Esophagus muscularis mucosa (tissue), 4 donors: ENCODE measurements at regions not wholly inside any gene's neighbourhood (a gene's known extent, or its start where the extent isn't known, plus 50 kb on each side); places are given as distances from the start of the nearest gene placed in this dataset.
"Not testable (repeated sequence)": the region's sequence is repeated elsewhere in the genome, so short reads cannot be mapped to it uniquely, and the experiment has no call there.

Experiments
- DNase-seq: peaks from one replicate; pipeline ENCODE4 v3.0.0-alpha.2; 2017; ENCODE audit errors: extremely low spot score
- H3K27ac ChIP-seq, 4 donors: fragments of 200-600 bp; sonication (generic); replicated peaks in 1 of 4; 1 replicate in 3 of 4; 2 replicates in 1 of 4; pipeline ENCODE4 v1.5.1; 2016 to 2019; ENCODE audit warnings: mild to moderate bottlenecking in 1 of 4
- H3K27me3 ChIP-seq, 4 donors: fragments of 200-600 bp; sonication (generic); one replicate each; pipeline versions ENCODE4 v1.5.1 to v1.6.0; 2016 to 2019
- H3K36me3 ChIP-seq, 4 donors: fragments of 200-600 bp; sonication (generic); one replicate each; pipeline ENCODE4 v1.5.1; 2016 to 2019
- H3K4me1 ChIP-seq, 4 donors: fragments of 200-600 bp; sonication (generic); one replicate each; pipeline ENCODE4 v1.5.1; 2016 to 2019
- H3K4me3 ChIP-seq, 4 donors: fragments of 200-600 bp; sonication (generic); 1 replicate in 2 of 4; 2 replicates in 2 of 4; pipeline ENCODE4 v1.5.1; 2016 to 2019; ENCODE audit warnings: mild to moderate bottlenecking in 4 of 4, moderate library complexity in 1 of 4
- H3K9me3 ChIP-seq, 4 donors: fragments of 200-600 bp; sonication (generic); 1 replicate in 3 of 4; 2 replicates in 1 of 4; pipeline ENCODE4 v1.5.1; 2016 to 2019
- EP300 ChIP-seq: sonication (generic); formaldehyde crosslinking; IDR thresholded peaks from one replicate; pipeline ENCODE4 v1.6.1; 2017; ENCODE audit warnings: antibody characterized with exemption
- POLR2A ChIP-seq: fragments of 450-650 bp; IDR thresholded peaks from one replicate; pipeline ENCODE4 v1.6.1; 2017; ENCODE audit warnings: antibody characterized with exemption, moderate library complexity, mild to moderate bottlenecking, low read depth
- POLR2AphosphoS5 ChIP-seq, 2 donors: sonication (generic); formaldehyde crosslinking; IDR thresholded peaks; one replicate each; pipeline ENCODE4 v1.6.1; 2017; ENCODE audit warnings: antibody characterized with exemption in 2 of 2
- WGBS: methylation state at CpG from one replicate; pipeline ENCODE4 v1.1.5; 2018; 5-methylcytosine and 5-hydroxymethylcytosine counted together
- intact Hi-C: fragments of 100-400 bp; cut with DNase I; formaldehyde crosslinking; loops from one replicate; pipeline ENCODE4 v1.15.1; 2023
- TF ChIP-seq, protein P1 (sequence below), 3 experiments: fragments of 200-600 bp in 2 of 3; fragments of 450-650 bp in 1 of 3; sonication (generic) in 2 of 3; IDR thresholded peaks; one replicate each; pipeline ENCODE4 v1.5.1; 2017 to 2019; ENCODE audit warnings: antibody characterized with exemption in 3 of 3, mild to moderate bottlenecking in 2 of 3, moderate library complexity in 1 of 3

DNA sequence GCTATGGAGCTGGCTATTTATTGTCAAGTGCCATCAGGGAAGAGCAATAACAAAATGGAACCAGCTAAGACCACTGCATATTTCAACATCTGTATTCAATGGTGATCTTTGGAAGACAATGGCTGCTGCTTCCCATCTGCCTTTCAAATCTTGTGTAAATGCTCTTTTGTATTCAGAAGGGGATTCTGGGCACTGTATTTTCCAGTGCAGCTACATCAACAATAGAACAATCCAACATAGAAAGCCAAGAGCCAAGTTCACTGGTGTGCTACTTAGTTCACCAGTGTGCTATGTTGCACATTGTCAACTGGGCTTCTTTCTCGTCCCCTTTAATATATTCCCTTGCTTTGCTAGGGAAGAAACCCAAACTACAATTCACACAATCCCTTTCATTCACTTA, 128.8 kb upstream of the OR4E1 start:
- 40% methylated on average over 1 of the region's 1 CpG for WGBS
- Histone ChIP-seq H3K36me3 (no peaks in the 10 kb centered on the region), H3K27ac (no peak overlapping the region)

DNA sequence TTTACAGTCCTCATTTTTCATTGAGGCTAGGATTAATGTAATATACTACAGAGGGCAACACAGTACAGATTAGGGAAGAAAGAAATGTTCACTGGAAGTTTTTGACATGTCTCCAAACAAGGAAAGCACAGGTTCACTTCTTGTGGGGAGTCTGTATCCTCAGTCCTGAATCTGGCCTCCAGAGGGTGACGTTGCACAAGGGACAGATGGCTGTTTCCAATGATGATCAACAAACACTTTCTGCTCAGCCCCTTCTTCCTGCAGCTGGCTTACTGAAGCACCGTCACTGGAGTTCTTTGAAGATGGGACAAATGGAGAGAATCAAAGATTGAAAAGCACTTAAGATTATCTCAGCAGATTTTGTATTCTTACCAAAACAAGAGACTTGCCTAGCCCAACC, 123.3 kb upstream of the OR4E1 start:
- H3K36me3 ChIP-seq: no peaks in the 10 kb centered on the region
- TF ChIP-seq, protein P1, sequence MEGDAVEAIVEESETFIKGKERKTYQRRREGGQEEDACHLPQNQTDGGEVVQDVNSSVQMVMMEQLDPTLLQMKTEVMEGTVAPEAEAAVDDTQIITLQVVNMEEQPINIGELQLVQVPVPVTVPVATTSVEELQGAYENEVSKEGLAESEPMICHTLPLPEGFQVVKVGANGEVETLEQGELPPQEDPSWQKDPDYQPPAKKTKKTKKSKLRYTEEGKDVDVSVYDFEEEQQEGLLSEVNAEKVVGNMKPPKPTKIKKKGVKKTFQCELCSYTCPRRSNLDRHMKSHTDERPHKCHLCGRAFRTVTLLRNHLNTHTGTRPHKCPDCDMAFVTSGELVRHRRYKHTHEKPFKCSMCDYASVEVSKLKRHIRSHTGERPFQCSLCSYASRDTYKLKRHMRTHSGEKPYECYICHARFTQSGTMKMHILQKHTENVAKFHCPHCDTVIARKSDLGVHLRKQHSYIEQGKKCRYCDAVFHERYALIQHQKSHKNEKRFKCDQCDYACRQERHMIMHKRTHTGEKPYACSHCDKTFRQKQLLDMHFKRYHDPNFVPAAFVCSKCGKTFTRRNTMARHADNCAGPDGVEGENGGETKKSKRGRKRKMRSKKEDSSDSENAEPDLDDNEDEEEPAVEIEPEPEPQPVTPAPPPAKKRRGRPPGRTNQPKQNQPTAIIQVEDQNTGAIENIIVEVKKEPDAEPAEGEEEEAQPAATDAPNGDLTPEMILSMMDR (IDR thresholded peaks at IDR 0.05): no peak
- TF ChIP-seq EP300 (no peak), POLR2A (no peak), POLR2AphosphoS5 (IDR thresholded peaks at IDR 0.05) (no peak)
- no peak overlapping the region for H3K27ac ChIP-seq
- intact Hi-C loops: no loop called here
- H3K4me1 ChIP-seq: no peaks in the 10 kb centered on the region
- no peak for DNase-seq
- H3K4me3 ChIP-seq: no peak overlapping the region
- H3K27me3 ChIP-seq: no peaks in the 10 kb centered on the region
- no peaks in the 10 kb centered on the region for H3K9me3 ChIP-seq
- 56% methylated on average over 2 of the region's 2 CpGs for WGBS

More for the DNA sequence above, 128.8 kb upstream of the OR4E1 start:
- intact Hi-C loops: no loop called here
- TF ChIP-seq POLR2A (no peak), POLR2AphosphoS5 (IDR thresholded peaks at IDR 0.05) (no peak), EP300 (no peak)
- TF ChIP-seq, protein P1 (IDR thresholded peaks at IDR 0.05): no peak
- Histone ChIP-seq H3K9me3 (no peaks in the 10 kb centered on the region), H3K27me3 (no peaks in the 10 kb centered on the region), H3K4me3 (no peak overlapping the region), H3K4me1 (no peaks in the 10 kb centered on the region)
- no peak for DNase-seq

GRCh38 chr14:21795456-21795855, 121.8 kb upstream of the OR4E1 start:
- H3K27ac ChIP-seq: no peak overlapping the region
- no peaks in the 10 kb centered on the region for H3K27me3 ChIP-seq
- intact Hi-C loops: no loop called here
- TF ChIP-seq POLR2AphosphoS5 (IDR thresholded peaks at IDR 0.05): no peak
- no peak for TF ChIP-seq POLR2A
- TF ChIP-seq EP300: no peak
- TF ChIP-seq, protein P1 (IDR thresholded peaks at IDR 0.05): no peak
- no peaks in the 10 kb centered on the region for H3K36me3 ChIP-seq
- no peaks in the 10 kb centered on the region for H3K9me3 ChIP-seq
- no peak for DNase-seq
- no peaks in the 10 kb centered on the region for H3K4me1 ChIP-seq
- H3K4me3 ChIP-seq: no peak overlapping the region
- 38% methylated on average over 2 of the region's 2 CpGs for WGBS

DNA sequence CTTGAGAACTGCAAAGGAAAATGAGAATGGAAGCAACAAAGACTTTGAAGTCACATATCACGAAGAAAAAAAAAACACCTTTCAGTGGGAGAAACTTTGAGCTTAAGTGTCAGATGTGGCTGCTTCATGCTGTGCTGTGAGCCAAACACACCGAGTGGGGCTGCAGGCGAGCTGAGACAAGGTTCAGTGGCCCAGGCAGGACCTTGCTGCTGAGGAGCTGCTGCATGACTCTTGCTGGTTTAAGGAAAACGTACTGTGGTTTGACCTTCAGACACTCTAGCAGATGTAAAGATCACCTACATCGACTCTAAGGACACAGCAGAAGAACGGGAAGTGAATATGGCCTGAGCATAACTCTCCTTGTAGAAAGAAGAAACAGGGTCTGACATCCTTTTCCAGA, 118.1 kb upstream of the OR4E1 start:
- no peak for TF ChIP-seq EP300
- no peak for TF ChIP-seq POLR2A
- TF ChIP-seq, protein P1 (IDR thresholded peaks at IDR 0.05): no peak
- TF ChIP-seq POLR2AphosphoS5 (IDR thresholded peaks at IDR 0.05): no peak
- Histone ChIP-seq H3K4me3 (no peak overlapping the region), H3K9me3 (peaks cover 0 to 4% (median 2%) of the 10 kb centered on the region in 4 donors), H3K27me3 (no peaks in the 10 kb centered on the region), H3K4me1 (no peaks in the 10 kb centered on the region), H3K27ac (no peak overlapping the region), H3K36me3 (no peaks in the 10 kb centered on the region)
- no peak for DNase-seq
- intact Hi-C loops: no loop called here
- 36% methylated on average over 6 of the region's 6 CpGs for WGBS

DNA sequence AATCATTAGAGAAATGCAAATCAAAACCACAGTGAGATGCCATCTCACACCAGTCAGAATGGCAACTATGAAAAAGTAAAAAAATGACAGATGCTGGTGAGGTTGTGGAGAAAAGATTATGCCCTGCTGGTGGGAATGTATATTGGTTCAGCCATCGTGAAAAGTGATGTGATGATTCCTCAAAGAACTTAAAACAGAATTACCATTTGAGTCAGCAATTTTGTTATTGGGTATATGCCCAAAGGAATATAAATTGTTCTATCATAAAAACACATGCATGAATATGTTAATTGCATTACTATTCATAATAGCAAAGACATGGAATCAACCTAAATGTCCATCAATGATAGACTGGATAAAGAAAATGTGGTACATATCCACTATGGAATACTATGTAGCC, 115.1 kb upstream of the OR4E1 start:
- 79% methylated on average over 1 of the region's 1 CpG for WGBS
- intact Hi-C loops, H3K4me1 ChIP-seq, H3K27ac ChIP-seq, H3K4me3 ChIP-seq, H3K36me3 ChIP-seq, H3K27me3 ChIP-seq, DNase-seq, H3K9me3 ChIP-seq: not testable (repeated sequence)

DNA sequence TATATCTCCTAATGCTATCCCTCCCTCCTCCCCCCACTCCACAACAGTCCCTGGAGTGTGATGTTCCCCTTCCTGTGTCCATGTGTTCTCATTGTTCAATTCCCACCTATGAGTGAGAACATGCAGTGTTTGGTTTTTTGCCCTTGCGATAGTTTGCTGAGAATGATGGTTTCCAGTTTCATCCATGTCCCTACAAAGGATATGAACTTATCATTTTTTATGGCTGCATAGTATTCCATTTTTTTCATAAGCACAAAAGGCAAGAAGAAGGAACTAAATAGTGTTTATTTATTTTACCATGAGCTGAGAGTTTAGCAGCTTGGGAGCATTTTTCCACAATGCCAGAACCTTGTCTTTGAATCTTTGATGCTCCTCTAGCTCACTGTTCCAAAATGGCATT, 113.6 kb upstream of the OR4E1 start:
- H3K4me3 ChIP-seq, H3K27ac ChIP-seq, H3K9me3 ChIP-seq, H3K36me3 ChIP-seq, DNase-seq, intact Hi-C loops, H3K4me1 ChIP-seq, H3K27me3 ChIP-seq: not testable (repeated sequence)
- WGBS: 90% methylated on average over 1 of the region's 1 CpG
